Posterior vena cava (tissue), 2 donors: ENCODE measurements at regions not wholly inside any gene's neighbourhood (a gene's known extent, or its start where the extent isn't known, plus 50 kb on each side); places are given as distances from the start of the nearest gene placed in this dataset.

Experiments
- DNase-seq: peaks from one replicate; pipeline ENCODE4 v3.0.0-alpha.2; 2020; ENCODE audit warnings: low spot score
- intact Hi-C, 2 donors: fragments of 100-400 bp; cut with DNase I; formaldehyde crosslinking; loops; one replicate each; pipeline versions ENCODE4 v1.14.1 to v1.14.2; 2022 to 2023
- donor health status: DM: yes; HTN: yes; CAD: no.
- donor health status: DM: yes; HTN: yes; CAD: no.

DNA sequence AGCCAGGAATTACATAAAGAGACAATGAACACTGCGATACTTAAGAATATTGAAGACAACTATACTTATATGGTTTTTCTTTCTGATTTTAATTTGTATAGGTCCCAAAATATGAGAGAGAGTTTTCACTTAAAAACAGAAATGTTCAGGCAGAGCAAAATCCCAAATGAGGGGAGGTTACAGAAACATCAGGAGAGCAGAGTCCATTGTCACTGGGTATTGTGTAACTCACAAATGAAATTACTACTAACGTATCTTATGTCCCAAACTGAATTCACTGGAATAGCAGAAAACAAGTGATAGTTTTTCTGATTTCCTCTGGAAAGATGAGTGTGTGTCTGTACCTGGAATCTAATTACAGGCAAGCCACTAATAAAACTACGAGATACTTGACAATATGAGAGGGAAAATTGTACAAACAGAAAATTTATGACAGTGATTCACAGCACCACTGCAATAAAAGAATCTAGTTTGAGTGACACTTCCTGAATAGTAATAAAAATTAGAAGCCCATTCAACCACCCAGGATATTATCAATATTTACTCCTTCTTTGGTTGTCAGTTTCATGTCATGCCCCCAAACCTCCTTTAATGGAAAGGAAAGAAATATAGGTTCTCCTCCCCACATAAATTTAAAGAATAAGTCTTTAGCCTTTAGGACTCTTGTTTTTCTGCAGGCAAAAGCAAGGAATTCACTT lies 522.6 kb downstream of the ADGRL2 start:
- DNase-seq: no peak
- intact Hi-C loops: no loop called here

DNA sequence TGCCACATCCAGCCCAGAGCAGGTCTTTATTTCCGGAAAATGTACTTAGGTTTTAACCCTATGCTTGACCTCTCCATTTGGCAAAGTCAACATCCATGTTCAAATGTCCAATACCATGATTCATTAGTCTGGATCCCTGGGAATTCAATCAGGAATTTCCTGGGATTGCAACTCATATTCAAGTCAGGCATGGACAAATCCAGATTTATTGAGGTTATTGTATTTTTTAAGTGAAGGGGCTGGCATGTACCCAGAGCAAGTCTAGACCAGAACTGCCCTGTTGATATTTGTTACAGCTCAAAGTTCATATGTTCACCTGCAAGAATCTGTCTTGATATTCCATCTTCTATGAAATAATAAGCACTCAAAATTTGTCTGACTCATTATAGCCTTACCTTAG lies 521.1 kb downstream of the ADGRL2 start:
- intact Hi-C loops: no loop called here
- DNase-seq: no peak

DNA sequence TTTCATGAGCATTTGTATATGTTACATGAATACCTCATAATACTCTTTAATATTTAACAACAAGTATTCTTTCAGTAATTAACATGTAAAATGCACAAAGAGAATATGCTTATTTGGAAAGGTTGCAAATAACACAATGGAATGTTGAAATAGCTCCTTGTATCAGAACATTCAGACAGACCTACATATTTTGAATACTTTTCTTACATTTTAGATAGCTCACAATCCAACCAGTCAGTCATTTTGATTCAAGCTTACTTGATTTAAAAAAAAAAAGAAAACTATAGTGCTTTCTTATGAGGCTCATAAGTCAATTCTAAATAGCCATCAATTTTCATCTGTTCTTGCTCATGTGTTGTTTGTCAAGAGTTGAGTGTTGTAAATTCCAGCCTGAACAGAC lies 518.8 kb downstream of the ADGRL2 start:
- DNase-seq: no peak
- intact Hi-C loops: no loop called here

DNA sequence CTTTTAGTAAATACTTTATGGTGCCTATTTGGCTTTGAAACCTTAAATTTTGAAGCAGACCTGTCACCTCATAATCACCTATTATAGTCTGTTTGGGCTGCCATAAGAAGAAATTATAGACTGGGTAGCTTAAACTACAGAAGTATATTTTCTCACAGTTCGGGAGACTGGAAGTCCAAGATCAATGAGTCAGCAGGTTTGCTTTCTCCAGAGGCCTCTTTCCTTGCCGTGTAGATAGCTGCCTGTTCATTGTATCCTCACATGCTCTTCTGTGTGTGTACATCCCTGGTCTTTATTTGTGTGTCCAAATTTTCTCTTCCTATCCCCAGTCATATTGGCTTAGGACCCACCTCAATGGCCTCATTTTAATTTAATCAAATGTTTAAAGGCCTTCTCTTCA lies 518.2 kb downstream of the ADGRL2 start:
- no peak for DNase-seq
- intact Hi-C loops: no loop called here

DNA sequence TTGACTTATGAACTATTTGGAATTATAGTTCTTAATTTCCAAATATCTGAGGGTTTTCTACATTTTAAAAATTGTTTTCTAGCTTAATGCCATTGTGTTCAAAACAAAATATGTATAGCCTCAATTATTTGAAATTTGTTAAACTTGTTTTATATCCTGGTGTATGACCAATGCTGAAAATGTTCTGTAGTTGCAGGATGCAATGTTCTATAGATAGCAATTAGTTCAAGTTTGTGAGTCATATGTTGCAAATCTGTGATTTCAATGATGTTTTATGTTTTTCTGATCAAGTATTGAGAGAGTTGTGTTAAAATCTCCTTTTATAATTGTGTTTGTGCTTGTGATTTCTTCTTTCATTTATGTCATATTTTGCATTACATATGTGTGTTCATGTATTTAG lies 517.5 kb downstream of the ADGRL2 start:
- intact Hi-C loops: no loop called here
- DNase-seq: no peak

- no peak for DNase-seq
These were observed 516.9 kb downstream of the ADGRL2 start for GRCh38 chr1:82317671-82318070.

DNA sequence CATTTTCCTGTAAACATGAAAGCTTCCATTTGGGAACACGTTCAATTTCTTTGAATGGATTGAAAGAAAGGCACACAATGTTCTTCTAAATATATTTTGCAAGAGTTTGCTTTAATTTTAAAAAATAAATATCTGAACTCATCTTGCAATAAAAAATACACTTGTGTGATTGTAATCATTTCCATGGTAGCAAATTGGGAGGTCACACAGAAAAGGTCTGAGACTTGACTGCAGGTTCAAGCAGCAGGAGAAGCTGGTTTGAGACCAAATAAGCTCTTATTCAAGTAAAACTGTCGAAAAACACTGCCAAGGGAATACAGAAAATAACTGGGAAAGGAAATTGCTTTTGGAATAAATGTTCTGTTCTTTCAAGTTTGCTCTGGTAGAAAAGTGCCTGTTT lies 498.9 kb downstream of the ADGRL2 start:
- intact Hi-C loops: no loop called here
- DNase-seq: no peak

More at GRCh38 chr1:82317671-82318070, 516.9 kb downstream of the ADGRL2 start:
- intact Hi-C loops: no loop called here

GRCh38 chr1:82299056-82299455 lies 498.3 kb downstream of the ADGRL2 start:
- intact Hi-C loops: no loop called here
- no peak for DNase-seq

GRCh38 chr1:82297139-82297896 lies 496.6 kb downstream of the ADGRL2 start:
- intact Hi-C loops: no loop called here
- no peak for DNase-seq

GRCh38 chr1:82287556-82287955 lies 486.8 kb downstream of the ADGRL2 start:
- intact Hi-C loops: loop anchor here in 1 of 2 donors (5.0 kb wide), 1 partner anchor 330 kb away; no protein-coding TSS in a partner anchor
- DNase-seq: no peak

- DNase-seq: no peak
- intact Hi-C loops: no loop called here
These were observed 483.5 kb downstream of the ADGRL2 start for GRCh38 chr1:82284213-82284612.

DNA sequence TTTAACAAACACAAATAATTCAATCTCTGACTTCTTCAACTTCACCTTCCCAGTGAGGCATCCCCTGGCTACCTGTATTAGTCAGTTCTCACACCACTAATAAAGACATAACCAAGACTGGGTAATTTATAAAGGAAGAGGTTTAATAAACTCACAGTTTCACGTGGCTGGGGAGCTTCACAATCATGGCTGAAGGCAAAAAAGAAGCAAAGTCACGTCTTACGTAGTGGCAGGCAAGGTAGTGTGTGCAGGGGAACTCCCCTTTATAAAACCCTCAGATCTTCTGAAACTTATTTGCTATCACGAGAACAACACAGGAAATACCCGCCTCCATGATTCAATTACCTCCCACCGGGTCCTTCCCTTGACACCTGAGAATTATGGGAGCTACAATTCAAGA lies 478.5 kb downstream of the ADGRL2 start:
- intact Hi-C loops: no loop called here
- no peak for DNase-seq

DNA sequence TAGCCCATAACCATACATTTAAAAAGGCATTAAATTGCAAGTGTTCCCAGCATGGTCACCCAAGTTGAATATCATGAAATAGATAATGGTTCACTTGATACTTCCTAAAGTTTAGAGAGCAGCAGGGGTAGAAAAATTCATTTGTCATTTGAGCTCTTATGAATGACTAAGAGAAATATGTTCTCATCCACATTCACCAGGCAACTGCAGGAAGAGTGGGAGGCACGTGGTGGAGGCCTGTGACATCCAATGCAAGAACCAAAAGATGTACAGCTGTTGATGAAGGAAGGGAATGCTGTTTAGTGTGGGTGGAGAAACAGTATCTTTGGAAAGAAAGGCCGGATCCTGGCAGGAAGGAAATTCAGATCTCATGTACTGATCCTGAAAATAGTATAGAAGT lies 473.1 kb downstream of the ADGRL2 start:
- intact Hi-C loops: no loop called here
- no peak for DNase-seq

DNA sequence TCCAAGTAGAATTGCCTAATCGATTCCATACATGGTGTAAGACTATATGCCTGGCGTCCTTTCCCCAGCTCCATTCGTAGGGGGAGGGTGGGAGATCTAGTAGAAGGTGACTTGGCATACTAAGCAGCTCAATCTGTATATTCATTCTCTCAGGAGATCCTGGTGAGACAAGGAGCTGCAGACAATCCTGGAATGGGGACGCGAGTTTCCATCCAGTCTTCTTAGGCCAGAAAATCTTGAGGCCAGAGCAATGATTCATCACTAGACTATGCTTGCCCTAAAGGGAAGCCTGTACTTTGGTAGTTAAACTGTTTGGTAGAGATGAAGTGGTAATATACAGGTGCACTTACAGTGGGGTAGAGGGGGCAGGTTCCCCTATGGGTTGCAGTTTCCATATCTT lies 468.7 kb downstream of the ADGRL2 start:
- intact Hi-C loops: no loop called here
- no peak for DNase-seq

DNA sequence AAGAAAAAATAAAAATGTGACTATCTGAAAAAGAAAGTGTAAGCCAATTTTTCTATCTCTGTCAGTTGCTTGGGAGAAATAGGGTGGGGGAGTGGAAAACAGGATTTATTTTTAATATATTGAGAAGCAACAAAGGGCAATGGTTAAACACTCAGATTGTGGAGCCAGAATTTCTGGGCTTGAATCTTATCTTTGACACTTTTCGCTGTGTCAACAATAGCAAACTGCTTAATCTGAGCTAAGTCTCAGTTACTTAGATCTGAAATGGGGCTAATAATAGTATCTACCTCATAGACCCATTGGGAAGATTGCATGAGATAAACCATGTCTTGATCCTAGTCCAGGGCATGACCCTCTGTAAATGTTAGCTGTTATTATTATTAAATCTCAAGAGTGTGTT lies 468.1 kb downstream of the ADGRL2 start:
- intact Hi-C loops: no loop called here
- no peak for DNase-seq

GRCh38 chr1:82266351-82266750 lies 465.6 kb downstream of the ADGRL2 start:
- intact Hi-C loops: no loop called here
- no peak for DNase-seq

DNA sequence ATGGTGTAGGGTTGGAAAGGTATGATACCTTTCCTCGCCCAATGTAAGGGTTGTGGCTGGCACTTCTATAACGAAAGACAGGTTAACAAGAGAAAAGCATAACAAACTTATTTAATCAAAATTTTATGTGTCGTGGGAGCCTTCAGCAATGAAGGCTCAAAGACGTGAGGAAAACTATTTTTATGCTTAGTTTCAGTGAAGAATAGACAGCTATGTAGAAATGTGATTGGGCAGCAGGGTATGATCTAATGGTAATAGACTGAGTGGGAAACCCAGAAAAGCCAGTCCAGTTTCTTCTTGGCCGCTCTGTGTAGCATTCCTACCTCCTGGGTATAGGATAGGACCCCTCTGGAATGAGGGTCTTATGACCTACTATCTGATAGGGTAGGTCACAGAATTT lies 464.7 kb downstream of the ADGRL2 start:
- no peak for DNase-seq
- intact Hi-C loops: no loop called here

DNA sequence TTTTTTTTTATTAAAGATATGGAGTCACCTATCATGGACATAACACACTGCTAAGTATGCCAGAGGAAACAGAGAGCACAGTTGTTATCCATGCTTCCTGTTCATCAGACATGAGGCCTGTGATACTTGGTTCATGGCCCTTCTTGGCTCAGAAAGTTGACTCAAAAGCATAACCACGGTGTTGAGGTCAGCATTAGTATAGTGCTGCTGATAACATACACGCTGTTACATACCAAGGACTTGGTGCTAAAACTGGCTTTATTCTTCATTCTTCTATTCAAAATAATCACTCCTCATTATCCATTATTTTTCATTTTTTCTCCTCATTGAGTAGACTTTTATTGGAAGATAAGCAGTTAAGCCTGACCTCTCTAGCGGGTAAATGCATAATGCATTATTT lies 464.1 kb downstream of the ADGRL2 start:
- DNase-seq: no peak
- intact Hi-C loops: no loop called here

- intact Hi-C loops: no loop called here
- DNase-seq: no peak
These were observed 462.7 kb downstream of the ADGRL2 start for GRCh38 chr1:82263396-82263795.

- intact Hi-C loops: no loop called here
- no peak for DNase-seq
These were observed 459.9 kb downstream of the ADGRL2 start for GRCh38 chr1:82260666-82261065.

DNA sequence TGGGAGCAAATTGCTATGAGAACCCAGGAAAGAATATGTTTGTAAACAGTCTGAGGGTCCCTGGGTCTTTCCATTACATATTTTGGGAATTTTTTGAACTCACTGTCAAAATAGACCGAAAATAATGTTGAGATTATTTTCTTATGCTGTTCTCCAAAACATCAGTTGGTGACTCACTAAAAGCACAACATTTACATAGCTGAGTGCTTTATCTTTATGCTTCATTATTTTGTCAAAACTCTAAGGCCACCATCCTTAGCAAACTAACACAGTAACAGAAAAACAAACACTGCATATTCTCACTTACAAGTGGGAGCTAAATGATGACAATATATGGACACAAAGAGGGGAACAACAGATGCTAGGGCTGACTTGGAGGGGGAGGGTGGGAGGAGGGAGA lies 459.3 kb downstream of the ADGRL2 start:
- DNase-seq: no peak
- intact Hi-C loops: no loop called here
